ENCODE measurements at regions not wholly inside any gene's neighbourhood (a gene's known extent, or its start where the extent isn't known, plus 50 kb on each side); places are given as distances from the start of the nearest gene placed in this dataset.

GRCh38 chr13:70896136-70896535, 787.9 kb upstream of the KLHL1 start:
- TF ChIP-seq, protein P1, sequence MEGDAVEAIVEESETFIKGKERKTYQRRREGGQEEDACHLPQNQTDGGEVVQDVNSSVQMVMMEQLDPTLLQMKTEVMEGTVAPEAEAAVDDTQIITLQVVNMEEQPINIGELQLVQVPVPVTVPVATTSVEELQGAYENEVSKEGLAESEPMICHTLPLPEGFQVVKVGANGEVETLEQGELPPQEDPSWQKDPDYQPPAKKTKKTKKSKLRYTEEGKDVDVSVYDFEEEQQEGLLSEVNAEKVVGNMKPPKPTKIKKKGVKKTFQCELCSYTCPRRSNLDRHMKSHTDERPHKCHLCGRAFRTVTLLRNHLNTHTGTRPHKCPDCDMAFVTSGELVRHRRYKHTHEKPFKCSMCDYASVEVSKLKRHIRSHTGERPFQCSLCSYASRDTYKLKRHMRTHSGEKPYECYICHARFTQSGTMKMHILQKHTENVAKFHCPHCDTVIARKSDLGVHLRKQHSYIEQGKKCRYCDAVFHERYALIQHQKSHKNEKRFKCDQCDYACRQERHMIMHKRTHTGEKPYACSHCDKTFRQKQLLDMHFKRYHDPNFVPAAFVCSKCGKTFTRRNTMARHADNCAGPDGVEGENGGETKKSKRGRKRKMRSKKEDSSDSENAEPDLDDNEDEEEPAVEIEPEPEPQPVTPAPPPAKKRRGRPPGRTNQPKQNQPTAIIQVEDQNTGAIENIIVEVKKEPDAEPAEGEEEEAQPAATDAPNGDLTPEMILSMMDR (IDR thresholded peaks at IDR 0.05), result no peak
- TF ChIP-seq RCOR1 (IDR thresholded peaks at IDR 0.05; ENCODE audit: low read length) (no peak), YY1 (IDR thresholded peaks at IDR 0.05; ENCODE audit: low read depth) (no peak), TEAD4 (IDR thresholded peaks at IDR 0.05; ENCODE audit: borderline replicate concordance, insufficient read depth) (no peak), EP300 (IDR thresholded peaks at IDR 0.05; ENCODE audit: borderline replicate concordance in 1 of 2, low read depth in 1 of 2, low read length in 1 of 2) (no peak), SMC3 (IDR thresholded peaks at IDR 0.05; ENCODE audit: low read depth, low read length) (no peak)
- TF ChIP-seq, protein P2, sequence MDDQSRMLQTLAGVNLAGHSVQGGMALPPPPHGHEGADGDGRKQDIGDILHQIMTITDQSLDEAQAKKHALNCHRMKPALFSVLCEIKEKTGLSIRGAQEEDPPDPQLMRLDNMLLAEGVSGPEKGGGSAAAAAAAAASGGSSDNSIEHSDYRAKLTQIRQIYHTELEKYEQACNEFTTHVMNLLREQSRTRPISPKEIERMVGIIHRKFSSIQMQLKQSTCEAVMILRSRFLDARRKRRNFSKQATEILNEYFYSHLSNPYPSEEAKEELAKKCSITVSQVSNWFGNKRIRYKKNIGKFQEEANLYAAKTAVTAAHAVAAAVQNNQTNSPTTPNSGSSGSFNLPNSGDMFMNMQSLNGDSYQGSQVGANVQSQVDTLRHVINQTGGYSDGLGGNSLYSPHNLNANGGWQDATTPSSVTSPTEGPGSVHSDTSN (IDR thresholded peaks at IDR 0.05), result no peak
